Frontal cortex (tissue), 3 donors: ENCODE measurements at regions not wholly inside any gene's neighbourhood (a gene's known extent, or its start where the extent isn't known, plus 50 kb on each side); places are given as distances from the start of the nearest gene placed in this dataset.
"Not testable (repeated sequence)": the region's sequence is repeated elsewhere in the genome, so short reads cannot be mapped to it uniquely, and the experiment has no call there.

Source experiments
- DNase-seq, 2 donors: peaks; one replicate each; pipeline ENCODE4 v3.0.0; 2012; ENCODE audit warnings: low spot score in 2 of 2
- FAIRE-seq: peaks from 2 replicates; lab custom pipeline; 2012; peaks lifted over from hg19 to GRCh38; lab: Jason Lieb, UNC
- donor health status: control.
- donor health status: control.
- donor health status: control.

GRCh38 chr1:243074224-243074623, 180.9 kb downstream of the CEP170 start:
- DNase-seq, FAIRE-seq: not testable (repeated sequence)

- FAIRE-seq, DNase-seq: not testable (repeated sequence)
Observed at GRCh38 chr1:243067056-243067455, 188.0 kb downstream of the CEP170 start.

- not testable (repeated sequence) for FAIRE-seq, DNase-seq
Observed at GRCh38 chr1:243061965-243062364, 193.1 kb downstream of the CEP170 start.

GRCh38 chr1:243055510-243055909, 199.6 kb downstream of the CEP170 start:
- not testable (repeated sequence) for FAIRE-seq, DNase-seq

- DNase-seq, FAIRE-seq: not testable (repeated sequence)
Observed at GRCh38 chr1:243055091-243055490, 200.0 kb downstream of the CEP170 start.

- not testable (repeated sequence) for FAIRE-seq, DNase-seq
Observed at GRCh38 chr1:243054681-243055080, 200.4 kb downstream of the CEP170 start.

GRCh38 chr1:243053048-243053447, 202.0 kb downstream of the CEP170 start:
- DNase-seq, FAIRE-seq: not testable (repeated sequence)

GRCh38 chr1:243050613-243051012, 204.5 kb downstream of the CEP170 start:
- not testable (repeated sequence) for DNase-seq, FAIRE-seq

- DNase-seq, FAIRE-seq: not testable (repeated sequence)
Observed at GRCh38 chr1:243049716-243050115, 205.4 kb downstream of the CEP170 start.

GRCh38 chr1:243021365-243021764, 233.7 kb downstream of the CEP170 start:
- FAIRE-seq, DNase-seq: not testable (repeated sequence)

- not testable (repeated sequence) for FAIRE-seq, DNase-seq
Observed at GRCh38 chr1:243019030-243019635, 235.9 kb downstream of the CEP170 start.

- FAIRE-seq, DNase-seq: not testable (repeated sequence)
Observed at GRCh38 chr1:243010719-243011118, 244.4 kb downstream of the CEP170 start.

GRCh38 chr1:243001003-243001402, 254.1 kb downstream of the CEP170 start:
- not testable (repeated sequence) for FAIRE-seq, DNase-seq

GRCh38 chr1:242992776-242993175, 262.3 kb downstream of the CEP170 start:
- not testable (repeated sequence) for FAIRE-seq, DNase-seq

- DNase-seq, FAIRE-seq: not testable (repeated sequence)
Observed at GRCh38 chr1:242985096-242985495, 270.0 kb downstream of the CEP170 start.

- not testable (repeated sequence) for DNase-seq, FAIRE-seq
Observed at GRCh38 chr1:242973341-242973740, 281.7 kb downstream of the CEP170 start.

- no peak for DNase-seq
- FAIRE-seq: no peak
Observed at GRCh38 chr1:242966892-242967291, 288.2 kb downstream of the CEP170 start.

- not testable (repeated sequence) for FAIRE-seq, DNase-seq
Observed at GRCh38 chr1:242959397-242959796, 295.7 kb downstream of the CEP170 start.

- DNase-seq, FAIRE-seq: not testable (repeated sequence)
Observed at GRCh38 chr1:242954945-242955344, 300.1 kb downstream of the CEP170 start.

- no peak for DNase-seq
- FAIRE-seq: no peak
Observed at GRCh38 chr1:242946206-242946605, 308.9 kb downstream of the CEP170 start.

- DNase-seq, FAIRE-seq: not testable (repeated sequence)
Observed at GRCh38 chr1:242936725-242937124, 318.4 kb downstream of the CEP170 start.
